ENCODE measurements at regions not wholly inside any gene's neighbourhood (a gene's known extent, or its start where the extent isn't known, plus 50 kb on each side); places are given as distances from the start of the nearest gene placed in this dataset.

GRCh38 chr9:73011956-73012355, 59.1 kb upstream of the ALDH1A1 start:
- DNase-seq (ENCODE audit: low read depth, low spot score), result no peak

- DNase-seq (ENCODE audit: low read depth, low spot score), result no peak
These were observed 58.4 kb upstream of the ALDH1A1 start for GRCh38 chr9:73011181-73011750.

GRCh38 chr9:73009649-73010288, 56.9 kb upstream of the ALDH1A1 start:
- DNase-seq (ENCODE audit: low read depth, low spot score), result no peak

- DNase-seq (ENCODE audit: low read depth, low spot score), result no peak
These were observed 55.3 kb upstream of the ALDH1A1 start for GRCh38 chr9:73007966-73008672.

- no peak for DNase-seq (ENCODE audit: low read depth, low spot score)
These were observed 54.1 kb upstream of the ALDH1A1 start for GRCh38 chr9:73006986-73007385.

Measured in smooth muscle cell of the brain vasculature (primary cell).